COLO829 (cell line): ENCODE measurements at regions not wholly inside any gene's neighbourhood (a gene's known extent, or its start where the extent isn't known, plus 50 kb on each side); places are given as distances from the start of the nearest gene placed in this dataset.

ENCODE experiments used
- DNase-seq: peaks from one replicate; pipeline ENCODE4 v3.0.0; 2012; ENCODE audit warnings: low spot score

DNA sequence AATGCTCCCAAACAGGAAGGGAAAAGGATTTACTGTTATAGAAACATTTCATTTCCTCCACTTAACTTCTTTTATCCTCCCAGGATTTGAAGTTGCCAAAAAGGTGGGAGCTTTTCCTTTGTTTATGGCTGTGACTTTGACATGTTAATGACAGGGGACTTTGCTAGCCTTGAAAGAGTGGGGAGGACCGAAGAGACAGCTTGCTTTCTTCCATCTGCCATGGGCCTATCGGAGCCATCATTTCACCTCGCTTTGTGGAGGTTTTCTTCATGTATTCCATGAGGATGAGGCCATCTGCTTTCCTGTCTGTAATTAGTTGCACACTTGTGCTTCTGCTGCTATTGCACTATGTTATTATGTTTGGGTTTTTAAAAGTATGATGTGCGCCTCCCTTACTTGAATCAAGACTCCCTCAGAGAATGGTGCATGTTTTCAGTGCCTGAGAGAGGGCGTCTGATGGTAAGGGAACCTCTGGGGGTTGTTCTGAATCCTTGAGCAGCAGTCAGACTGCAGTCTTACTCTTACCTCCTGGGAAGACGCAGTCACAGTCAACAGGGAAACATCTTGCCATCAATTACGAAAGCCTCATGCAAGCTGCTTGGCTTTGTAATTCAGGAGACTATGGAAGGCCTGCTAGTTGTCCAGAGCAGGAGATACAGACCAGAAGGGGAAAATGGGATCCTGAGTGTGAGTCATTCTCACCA, 173.3 kb upstream of the MGAT5 start:
- DNase-seq: no peak

DNA sequence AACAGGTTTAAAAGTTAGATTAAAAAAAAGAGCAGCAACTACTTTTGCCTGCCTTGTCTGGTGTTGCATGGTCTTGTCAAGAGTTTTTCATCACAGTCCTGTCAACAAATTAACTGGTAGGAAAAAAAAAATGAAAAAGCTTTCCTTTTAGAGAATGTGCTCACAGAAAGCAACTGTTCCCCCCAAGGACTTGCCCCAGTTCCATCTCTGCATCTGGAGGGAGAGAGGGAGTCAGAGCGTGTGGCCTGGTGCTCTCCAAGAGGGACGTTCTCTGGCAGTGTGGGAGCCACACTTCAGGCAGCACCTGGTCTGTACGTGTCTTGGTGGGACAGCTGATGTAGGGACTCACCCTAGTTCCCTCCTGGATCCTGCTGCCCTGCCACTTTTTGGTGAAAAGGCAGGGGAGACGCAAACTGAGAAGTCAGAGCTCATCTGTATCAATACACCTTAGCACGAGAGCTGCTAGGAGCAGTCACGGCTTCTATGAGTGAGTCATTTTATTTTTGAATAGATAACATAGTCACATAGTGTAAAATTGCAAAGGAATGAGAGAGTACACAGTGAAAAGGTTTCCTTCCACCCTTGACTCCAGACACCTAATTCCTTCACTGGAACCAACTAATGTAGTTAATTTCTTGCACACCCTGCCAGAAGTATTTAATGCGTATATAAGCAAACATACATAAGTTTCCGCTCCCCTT, 172.5 kb upstream of the MGAT5 start:
- no peak for DNase-seq

DNA sequence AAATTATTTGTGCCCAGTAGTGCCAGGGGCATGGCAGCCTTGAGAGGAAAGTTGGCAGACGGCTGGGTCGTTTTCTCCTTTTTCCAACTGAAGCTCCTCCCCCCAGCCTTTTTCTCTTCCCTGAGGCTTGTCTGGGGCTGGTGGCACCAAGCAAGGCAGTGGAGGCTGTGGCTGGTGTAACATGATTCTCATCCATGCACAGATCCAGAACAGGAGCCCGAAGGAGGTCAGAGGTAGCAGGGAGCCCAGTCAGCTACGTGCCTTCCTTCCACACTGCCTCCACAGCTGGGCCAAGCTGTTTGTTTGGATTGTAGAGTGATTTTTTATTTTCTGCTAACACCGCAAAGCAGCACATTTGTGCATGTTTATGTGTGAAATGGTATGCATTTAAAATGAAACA, 170.3 kb upstream of the MGAT5 start:
- DNase-seq: no peak

DNA sequence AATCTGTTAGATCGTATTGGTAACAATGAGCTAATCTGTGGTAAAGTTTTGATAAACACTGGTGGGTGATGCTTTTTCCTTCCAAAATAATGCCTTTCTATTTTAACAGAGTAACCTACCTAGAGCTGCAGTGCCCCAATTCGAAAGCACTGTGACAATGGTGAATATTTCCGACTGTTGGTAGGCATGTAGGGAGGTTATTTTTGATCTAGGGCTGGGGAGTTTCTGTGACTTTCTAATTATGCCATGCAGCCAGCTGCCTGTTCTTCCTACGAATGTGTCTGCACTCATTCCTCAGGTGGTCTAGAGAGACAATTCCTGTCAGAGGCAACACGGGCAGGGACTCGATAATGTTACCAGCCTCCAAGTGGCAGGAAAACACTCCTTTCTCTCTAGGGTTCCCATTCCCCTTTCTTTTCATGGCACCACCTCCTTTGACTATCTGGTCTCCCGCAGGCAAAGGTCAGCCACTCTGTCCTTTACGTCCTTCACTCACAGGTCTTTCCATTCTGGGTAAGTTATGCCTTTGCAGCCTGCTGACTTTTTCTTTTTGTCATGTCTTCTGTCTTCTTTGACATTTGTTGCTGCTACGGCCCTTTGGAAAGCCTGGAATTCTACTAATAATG, 167.2 kb upstream of the MGAT5 start:
- DNase-seq: no peak

DNA sequence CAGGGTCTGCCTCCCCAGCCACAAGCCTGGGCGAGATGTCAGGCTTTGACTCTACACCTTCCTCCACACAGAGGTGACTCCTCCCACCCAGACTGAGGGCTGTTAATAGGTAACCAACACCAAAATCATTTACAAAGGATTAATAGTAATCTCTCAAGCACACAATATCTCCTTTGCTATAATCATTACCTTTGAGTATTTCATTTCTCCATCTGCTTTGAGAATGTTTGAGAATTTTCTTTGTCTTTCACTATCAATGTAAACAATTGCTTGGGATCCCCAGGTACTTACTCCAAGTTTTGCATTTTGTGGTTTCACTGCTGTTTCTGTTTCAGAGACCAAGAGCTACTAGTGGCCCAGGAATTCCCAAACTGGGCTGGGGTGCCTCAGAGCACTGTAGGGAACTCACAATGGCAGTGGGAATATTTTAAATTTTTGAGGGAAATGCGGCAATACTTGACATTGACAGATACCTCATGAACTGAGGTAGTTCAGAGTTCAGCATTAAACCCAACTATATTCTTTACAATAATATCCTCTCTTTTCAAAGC, 166.4 kb upstream of the MGAT5 start:
- DNase-seq: no peak

DNA sequence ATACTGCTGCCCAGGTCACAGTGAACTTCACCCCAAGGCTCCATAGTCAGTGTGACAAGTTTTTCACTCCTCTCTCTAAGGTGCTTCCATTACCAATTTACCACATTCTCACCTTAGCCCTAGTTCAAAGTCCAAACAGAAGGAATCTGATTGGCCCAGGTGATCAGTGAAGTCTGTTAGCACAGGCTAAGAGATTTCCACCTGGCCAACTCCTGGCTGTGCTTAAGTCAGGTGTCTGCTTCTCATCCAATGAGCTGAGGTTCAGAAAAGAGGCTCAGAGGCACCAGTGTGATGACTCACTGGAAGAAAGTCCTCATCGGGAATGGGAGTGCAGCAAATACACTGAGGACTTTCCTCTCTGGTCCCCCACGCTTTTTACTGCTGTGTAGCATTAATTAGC, 164.4 kb upstream of the MGAT5 start:
- no peak for DNase-seq

DNA sequence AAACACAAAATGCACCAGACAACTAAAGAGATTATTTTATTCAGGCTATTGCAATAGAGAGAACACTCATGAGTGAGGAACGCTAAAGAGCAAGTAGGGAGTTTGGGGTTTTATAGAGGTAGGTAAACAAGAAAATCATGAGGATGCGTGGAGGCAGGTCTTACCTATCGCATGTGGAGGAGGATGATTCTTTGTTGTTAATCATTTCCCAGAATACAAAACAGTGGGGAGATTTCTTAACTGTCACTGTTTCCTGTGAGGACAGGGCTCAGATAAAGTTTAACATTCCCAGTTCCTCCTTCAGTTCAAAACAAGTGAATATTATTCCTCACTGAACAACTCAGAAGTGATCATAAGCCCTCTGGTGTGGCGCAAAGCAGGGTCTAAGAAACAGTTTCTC, 156.1 kb upstream of the MGAT5 start:
- no peak for DNase-seq

DNA sequence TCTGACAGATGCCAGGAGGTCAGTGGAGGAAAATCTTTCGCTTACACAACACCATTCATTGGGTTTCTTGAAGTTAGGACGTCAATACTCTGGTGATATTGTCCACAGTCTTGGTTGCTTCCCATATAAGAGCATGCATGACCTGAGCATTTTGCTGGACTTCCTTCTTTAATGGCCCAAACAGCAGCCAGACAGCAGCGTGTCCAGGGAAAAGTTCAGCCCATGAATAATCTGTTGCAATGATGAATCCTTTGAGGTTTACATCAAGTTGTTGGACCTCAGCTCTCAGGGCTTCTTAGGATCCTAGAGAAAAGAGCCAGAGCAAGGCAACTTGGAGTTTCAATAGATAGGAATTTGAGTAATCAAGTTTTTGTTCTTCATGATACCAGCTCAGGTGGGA, 155.6 kb upstream of the MGAT5 start:
- DNase-seq: no peak

DNA sequence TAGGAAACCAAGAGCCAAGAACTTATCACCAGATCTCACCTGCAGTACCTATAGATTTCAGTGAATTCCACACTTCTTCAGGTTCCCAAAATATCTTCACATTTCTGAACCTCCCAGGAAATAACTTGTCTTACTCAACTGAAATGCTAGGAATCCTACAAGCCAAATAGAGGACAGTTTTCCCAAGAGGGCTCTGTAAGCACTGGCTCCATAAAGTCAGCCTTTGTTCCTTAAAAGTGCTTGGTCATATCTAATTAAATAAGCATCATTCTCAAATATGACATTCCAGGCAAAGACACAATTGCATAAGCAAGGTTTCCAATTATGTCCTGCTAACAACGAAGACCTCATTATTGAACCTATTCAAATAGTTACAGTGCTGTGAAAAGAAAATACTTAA, 154.6 kb upstream of the MGAT5 start:
- peak; percentile 85 for DNase-seq

DNA sequence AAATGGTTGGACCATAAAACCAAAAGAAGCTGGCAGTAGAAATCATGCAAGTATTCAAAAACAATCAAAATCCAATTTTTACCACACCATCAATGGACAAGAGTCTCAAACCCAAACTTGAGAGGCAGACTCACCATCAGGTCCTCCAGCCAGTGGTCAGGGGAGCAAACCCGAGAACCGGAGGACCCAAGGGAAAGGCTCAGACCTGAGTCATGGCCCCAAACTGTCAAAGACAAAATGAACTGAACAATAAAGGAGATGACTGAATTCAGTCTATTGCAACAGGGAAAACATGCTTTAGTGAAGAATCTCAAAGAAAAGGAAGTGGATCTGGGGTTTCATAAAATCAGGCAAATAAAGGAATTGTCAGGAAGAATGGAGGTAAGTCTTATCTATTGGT, 150.7 kb upstream of the MGAT5 start:
- DNase-seq: no peak

DNA sequence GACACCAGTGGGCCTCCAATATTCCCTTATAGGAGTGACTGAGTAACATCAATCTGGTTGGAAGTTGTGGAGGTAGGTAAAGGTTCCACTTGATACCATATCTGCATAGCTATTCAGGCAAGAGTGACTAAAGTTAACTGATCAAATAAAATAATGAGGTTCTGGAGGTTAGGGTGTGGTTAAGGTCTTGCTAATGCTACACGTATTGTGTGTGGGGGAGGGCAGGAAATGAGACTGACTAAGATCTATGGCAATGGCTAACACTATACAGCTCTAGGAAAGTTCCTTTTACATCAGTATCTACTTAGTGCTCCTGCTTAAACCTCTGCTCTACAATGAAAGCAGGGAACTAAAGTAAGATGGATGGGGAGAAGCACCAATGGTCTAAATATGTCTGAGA, 149.1 kb upstream of the MGAT5 start:
- DNase-seq: no peak

DNA sequence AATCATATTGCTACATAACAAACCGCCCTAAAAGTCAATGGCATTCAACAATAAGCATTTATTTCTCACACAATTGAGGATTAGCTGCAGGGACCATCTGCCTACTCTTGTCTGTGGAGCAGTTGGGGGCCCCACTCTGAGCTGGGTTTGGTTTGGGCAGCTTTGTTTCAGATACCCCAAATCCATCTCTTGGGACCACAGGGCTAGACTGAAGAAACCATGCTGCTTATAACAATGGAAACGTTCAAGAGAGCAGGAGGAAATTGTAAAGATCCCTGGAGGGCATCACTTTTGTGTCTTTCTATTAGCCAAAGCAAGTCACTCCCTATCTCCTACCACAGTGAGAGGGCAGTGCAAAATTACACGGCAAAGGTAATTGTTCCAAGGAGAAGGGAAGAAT, 146.5 kb upstream of the MGAT5 start:
- DNase-seq: no peak

DNA sequence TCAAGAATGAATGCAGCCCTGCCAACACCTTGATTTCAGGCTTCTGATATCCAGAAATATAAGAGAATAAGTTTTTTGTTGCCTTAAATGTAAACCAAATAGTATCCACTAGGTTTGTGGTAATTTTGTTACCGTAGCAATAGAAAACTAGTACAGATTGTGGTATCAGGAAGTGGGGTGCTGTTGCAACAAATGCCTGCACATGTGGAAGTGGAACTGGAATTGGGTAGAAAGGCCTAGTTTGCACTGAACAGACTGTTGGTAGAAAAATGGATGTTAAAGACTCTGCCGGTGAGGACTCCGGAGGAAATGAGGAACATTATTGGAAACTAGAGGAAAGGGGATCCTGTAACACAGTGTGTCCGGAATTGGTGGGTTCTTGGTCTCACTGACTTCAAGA, 145.8 kb upstream of the MGAT5 start:
- no peak for DNase-seq

DNA sequence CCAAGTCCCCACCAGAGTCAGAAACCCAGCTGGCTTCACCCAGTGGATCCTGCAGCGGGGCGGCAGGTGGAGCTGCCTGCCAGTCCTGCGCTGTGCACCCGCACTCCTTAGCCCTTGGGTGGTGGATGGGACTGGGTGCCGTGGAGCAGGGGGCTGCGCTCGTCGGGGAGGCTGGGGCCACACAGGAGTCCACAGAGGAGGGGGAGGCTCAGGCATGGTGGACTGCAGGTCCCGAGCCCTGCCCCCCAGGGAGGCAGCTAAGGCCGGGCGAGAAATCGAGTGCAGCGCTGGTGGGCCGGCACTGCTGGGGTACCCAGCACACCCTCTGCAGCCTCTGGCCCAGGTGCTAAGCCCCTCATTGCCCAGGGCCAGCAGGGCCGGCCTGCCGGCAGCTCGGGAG, 144.6 kb upstream of the MGAT5 start:
- DNase-seq: no peak

DNA sequence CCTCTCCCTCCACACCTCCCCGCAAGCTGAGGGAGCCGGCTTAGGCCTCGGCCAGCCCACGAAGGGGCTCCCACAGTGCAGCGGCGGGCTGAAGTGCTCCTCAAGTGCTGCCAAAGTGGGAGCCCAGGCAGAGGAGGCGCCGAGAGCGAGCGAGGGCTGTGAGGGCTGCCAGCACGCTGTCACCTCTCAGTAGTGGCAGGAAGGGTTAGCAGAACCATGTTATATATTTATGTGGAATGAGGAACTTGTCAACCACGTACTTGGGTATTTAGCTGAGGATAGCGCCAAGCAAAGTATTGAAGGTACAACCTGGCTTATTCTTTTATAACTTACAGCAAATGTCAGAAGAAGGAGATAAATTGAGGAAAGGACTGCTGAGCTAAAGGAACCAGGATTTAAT, 144.1 kb upstream of the MGAT5 start:
- DNase-seq: no peak

DNA sequence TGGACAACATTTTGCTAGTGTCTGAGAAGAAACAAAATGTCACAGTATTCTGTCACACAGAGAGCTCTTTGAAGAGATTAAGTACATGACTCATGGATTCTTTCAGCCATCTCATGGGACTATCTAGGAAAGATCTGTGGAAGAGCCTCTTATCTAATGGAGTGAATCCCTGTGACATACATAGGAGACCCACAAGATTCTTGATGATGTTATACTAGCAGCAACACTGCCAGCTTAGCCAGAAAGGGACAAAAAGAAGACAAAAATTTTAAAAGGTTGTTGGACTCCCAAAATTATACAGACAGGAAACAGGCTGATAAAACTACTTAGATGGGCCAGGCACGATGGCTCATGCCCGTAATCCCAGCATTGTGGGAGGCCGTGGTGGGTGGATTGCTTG, 143.3 kb upstream of the MGAT5 start:
- DNase-seq: no peak

DNA sequence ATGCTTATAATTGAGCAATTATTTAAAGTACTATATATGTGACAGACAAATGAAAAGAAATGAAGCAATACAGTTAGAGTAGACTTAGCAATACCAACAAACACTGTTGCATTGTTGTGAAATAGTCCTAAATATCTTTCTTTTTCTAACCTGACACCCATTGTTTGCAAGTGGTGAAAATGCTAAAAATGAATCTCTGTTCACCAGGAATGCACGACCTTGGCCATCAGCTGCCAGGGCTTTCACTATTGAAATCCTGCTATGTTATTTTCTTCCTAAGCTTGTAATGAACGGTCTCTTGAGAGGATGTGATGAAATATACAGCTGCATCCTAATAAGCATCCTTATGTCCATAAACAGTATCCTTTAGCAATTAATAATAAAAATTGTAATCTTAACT, 136.2 kb upstream of the MGAT5 start:
- no peak for DNase-seq

DNA sequence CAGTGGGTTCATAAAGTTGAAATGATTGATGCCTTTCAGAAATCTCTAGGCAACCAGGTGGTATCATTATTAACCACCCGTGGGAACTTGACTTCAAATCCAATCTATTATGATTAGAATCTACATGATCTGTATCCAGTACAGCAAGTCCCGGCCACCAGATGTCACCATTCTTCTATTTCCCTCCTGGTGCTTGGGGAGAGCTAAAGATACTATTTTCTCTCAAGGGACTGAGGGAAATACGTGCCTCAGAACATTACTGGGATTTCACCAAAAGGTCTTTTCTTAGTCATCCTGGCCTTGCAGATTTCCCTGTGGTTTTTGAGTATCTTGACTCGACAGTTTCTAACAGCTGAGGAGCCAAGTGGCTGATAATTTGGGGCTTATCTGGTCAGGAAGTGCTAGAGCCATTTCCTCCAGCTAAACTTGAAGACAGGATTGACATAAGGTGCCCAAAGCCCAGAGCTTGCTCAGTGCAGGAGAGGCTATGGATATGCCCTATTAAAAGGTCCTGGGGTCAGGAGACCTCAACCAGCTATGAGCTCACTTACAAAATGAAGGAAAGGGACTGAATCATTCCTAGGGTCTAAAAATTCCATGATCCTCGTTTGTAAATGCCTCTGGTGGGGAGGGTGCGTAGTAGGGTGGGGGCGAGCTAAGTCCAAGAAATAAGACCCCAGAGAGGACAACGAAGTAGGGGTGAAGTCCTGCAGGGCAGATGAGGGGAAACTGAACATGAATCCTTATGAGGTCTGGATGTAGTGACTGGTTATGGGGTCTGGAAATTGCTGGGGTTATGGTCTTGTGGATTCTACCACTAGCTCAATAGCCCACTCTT, 135.4 kb upstream of the MGAT5 start:
- DNase-seq: peak; percentile 94

DNA sequence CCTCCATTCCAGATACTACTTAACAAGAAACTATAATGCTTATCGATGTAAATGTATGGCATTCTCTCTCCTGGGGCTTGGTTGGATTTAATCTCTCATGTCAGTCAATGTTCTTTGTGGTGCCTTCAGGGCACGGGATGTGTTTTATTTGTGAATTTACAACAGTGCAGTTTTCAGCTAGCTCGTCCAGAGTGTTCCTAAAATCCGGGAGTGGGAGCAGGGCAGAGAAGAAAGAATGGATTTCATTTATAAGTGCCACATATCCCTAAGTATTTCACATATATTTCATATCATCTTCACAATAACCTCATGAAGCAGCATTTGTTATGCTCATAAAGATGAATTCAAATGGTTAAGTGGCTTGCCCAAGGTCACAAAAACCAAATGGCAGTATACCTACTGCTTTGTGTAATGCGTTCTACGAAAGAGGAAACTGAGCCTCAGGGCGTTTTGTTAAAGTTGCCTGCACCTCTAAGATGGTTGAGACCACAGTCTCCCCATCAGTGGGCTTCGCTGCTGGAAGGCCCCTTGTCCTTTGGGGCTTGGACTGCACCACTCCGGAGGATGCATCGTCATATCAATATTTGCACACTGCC, 134.7 kb upstream of the MGAT5 start:
- DNase-seq: no peak

DNA sequence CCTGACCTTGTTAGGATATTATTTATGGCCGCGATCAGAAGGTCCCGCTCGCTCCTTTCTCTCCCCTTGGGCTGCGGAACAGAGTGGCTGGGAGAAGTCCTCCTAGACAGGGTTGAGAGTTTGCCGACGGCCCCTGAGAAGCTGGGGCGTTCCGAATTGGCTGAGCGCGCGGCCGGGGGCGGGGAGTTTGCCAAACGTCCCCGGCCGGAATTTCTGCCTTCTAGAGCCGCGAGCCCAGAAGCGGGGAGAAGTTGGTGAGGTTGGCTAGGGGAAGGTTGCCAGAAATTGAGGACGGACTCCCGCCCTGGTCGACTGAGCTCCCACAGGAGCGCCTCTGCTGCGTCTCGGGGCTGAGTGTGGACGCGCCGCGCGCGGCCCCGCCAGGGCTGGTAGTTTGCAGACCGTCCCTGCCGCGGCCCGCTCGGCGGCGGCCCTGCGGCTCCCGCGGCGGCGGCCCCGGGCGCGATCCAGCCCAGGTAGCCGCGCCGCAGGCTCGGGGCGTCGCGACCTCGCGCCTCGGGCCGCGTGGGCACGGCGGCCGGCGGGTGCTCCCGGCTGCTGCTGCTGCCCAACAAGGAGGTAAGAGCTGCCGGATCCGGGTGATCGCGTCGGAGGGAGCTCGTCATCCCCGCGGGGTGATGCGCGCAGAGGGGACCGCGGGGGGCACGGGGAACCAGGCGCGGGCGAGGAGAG, 134.0 kb upstream of the MGAT5 start:
- DNase-seq: peak; percentile 83

DNA sequence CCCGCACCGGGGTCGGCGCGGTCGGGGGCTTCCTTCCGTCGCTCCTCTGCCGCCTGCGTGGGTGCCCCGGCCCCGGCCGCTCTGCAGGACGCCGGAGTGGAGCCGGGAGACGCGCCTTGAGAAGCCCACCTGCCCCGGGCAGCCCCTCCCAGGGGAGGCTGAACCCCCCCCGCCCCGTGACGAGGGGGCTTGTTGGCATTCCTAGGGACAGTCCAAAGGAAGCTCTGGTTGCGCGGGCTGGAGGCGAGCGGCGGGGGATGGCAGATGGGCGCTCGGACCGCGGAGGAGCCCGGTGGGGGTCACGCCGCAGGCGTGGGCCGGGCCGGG, 133.5 kb upstream of the MGAT5 start:
- no peak for DNase-seq
